ENCODE measurements at regions not wholly inside any gene's neighbourhood (a gene's known extent, or its start where the extent isn't known, plus 50 kb on each side); places are given as distances from the start of the nearest gene placed in this dataset.
"Not testable (repeated sequence)": the region's sequence is repeated elsewhere in the genome, so short reads cannot be mapped to it uniquely, and the experiment has no call there.

DNA sequence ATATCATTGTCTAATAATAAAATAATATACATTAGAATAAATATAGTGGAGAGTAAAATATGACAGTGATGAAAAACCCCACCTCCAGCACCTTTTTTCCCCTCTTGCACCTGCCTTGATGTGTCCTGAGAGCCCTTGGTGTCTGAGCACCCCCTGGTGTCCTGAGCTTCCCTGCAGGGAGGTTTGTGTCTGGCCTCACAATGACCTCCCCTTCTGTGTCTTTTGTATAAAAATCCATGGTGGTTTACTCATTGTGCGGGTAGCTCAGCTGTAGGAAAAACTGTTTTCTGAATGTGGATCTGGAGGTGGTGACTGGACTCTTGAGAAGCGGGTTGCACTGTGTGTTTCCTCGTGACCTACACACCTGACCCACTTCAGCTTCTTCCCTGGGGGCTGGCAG is 636.9 kb downstream of the TMEM121 start:
- DNase-seq (ENCODE audit: low read depth), result no peak
- H3K4me3 ChIP-seq (ENCODE audit: control insufficient read depth, low read depth, low read length), result no peak overlapping the region
- TF ChIP-seq, protein P1, sequence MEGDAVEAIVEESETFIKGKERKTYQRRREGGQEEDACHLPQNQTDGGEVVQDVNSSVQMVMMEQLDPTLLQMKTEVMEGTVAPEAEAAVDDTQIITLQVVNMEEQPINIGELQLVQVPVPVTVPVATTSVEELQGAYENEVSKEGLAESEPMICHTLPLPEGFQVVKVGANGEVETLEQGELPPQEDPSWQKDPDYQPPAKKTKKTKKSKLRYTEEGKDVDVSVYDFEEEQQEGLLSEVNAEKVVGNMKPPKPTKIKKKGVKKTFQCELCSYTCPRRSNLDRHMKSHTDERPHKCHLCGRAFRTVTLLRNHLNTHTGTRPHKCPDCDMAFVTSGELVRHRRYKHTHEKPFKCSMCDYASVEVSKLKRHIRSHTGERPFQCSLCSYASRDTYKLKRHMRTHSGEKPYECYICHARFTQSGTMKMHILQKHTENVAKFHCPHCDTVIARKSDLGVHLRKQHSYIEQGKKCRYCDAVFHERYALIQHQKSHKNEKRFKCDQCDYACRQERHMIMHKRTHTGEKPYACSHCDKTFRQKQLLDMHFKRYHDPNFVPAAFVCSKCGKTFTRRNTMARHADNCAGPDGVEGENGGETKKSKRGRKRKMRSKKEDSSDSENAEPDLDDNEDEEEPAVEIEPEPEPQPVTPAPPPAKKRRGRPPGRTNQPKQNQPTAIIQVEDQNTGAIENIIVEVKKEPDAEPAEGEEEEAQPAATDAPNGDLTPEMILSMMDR (IDR thresholded peaks at IDR 0.05; ENCODE audit: control insufficient read depth, insufficient read depth, low read depth, low read length, missing control alignments), result no peak

DNA sequence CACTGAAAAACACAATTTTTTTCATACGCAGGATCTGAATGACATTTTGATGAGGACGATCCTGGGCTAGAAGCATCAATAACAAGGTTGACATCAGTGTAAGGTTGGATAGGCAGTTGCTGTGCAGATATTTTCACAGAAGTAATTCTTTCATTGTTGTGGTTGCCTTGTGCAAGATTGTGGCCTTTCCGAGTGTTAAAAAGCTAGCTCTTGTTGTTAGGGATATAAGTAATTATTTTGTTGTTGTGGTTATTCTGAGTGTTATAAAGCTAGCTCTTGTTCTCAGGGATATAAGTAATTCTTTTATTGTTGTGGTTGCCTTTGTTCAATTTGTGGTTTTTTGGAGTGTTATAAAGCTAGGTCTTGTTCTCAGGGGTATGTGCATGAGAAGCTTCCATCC is 637.4 kb downstream of the TMEM121 start:
- not testable (repeated sequence) for H3K4me3 ChIP-seq (ENCODE audit: control insufficient read depth, low read depth, low read length); DNase-seq (ENCODE audit: low read depth)

DNA sequence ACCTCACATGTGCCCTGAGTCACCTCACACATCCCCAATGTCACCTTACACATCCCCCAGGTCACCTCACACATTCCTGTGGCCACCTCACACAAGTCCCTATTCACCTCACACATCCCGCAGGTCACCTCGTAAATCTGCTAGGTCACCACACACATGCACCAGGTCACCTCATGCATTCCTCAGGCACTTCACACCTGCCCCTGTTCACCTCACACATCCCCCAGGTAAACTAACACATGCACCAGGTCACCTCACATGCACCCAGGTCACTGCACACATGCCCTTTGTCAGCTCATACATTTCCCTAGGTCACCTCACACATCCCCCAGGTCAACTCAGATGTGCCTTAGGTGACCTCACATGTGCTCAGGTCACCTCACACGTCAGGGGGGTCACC is 639.8 kb downstream of the TMEM121 start:
- H3K4me3 ChIP-seq (ENCODE audit: control insufficient read depth, low read depth, low read length), result no peak overlapping the region
- TF ChIP-seq, protein P1 (IDR thresholded peaks at IDR 0.05; ENCODE audit: control insufficient read depth, insufficient read depth, low read depth, low read length, missing control alignments), result no peak
- DNase-seq (ENCODE audit: low read depth), result no peak

DNA sequence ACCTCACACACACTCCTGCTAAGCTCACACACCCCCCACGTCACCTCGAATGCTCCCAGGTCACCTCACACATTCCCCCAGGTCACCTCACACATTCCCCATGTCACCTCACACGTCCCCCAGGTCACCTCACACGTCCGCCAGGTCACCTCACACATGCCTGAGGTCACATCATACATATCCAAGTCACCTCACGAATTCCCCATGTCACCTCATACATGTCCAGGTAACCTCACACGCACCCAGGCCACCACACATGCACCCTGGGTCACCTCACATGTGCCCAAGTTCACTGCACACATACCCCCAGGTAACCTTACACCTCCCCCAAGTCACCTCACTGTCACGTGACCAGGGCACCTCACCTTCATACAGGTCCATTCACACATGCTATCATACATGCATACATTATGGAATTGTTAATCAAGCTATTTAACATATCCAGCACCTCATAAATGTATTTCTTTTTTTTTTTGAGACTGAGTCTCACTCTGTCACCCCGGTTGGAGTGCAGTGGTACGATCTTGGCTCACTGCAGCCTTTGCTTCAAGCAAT is 640.3 kb downstream of the TMEM121 start:
- TF ChIP-seq, protein P1 (IDR thresholded peaks at IDR 0.05; ENCODE audit: control insufficient read depth, insufficient read depth, low read depth, low read length, missing control alignments), result no peak
- H3K4me3 ChIP-seq (ENCODE audit: control insufficient read depth, low read depth, low read length), result no peak overlapping the region
- no peak for DNase-seq (ENCODE audit: low read depth)

DNA sequence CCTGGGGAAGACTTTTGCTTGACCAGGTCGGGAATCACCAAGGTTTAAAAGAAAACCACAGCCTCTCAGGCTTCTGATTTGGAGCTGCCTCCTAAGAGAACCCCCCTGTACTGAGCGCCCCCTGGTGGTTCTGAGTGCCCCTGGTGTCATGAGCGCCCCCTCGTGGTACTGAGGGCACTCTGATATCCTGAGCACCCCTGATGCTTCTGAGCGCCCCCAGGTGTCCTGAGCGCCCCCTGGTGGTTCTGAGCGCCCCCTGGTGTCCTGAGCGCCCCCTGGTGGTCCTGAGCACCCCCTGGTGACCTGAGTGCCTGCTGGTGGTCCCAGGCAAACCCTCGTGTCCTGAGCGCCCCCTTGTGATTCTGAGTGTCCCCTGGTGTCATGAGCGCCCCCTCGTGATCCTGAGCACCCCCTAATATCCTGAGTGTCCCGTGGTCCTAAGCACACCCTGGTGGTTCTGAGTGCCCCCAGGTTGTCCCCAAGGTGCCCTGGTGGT is 643.8 kb downstream of the TMEM121 start:
- not testable (repeated sequence) for DNase-seq (ENCODE audit: low read depth); H3K4me3 ChIP-seq (ENCODE audit: control insufficient read depth, low read depth, low read length)

DNA sequence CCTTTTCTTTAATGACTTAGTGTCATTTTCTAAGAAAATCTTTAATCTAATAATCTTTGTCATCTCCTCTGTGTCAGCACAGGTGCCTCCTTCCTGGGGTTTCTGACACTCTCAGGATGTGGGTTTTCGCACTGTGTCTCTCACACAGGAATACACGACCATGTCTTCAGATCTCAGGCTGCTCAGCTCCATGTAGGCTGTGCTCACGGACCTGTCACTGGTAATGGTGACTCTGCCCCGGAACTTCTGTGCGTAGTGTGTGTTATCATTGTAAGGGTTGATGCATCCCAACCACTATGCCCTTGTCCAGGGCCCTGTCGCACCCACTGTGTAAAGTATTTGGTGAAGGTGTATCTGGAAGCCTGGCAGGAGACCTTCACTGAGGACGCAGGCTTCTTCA is 647.8 kb downstream of the TMEM121 start:
- no peak overlapping the region for H3K4me3 ChIP-seq (ENCODE audit: control insufficient read depth, low read depth, low read length)
- no peak for DNase-seq (ENCODE audit: low read depth)
- TF ChIP-seq, protein P1 (IDR thresholded peaks at IDR 0.05; ENCODE audit: control insufficient read depth, insufficient read depth, low read depth, low read length, missing control alignments), result no peak

DNA sequence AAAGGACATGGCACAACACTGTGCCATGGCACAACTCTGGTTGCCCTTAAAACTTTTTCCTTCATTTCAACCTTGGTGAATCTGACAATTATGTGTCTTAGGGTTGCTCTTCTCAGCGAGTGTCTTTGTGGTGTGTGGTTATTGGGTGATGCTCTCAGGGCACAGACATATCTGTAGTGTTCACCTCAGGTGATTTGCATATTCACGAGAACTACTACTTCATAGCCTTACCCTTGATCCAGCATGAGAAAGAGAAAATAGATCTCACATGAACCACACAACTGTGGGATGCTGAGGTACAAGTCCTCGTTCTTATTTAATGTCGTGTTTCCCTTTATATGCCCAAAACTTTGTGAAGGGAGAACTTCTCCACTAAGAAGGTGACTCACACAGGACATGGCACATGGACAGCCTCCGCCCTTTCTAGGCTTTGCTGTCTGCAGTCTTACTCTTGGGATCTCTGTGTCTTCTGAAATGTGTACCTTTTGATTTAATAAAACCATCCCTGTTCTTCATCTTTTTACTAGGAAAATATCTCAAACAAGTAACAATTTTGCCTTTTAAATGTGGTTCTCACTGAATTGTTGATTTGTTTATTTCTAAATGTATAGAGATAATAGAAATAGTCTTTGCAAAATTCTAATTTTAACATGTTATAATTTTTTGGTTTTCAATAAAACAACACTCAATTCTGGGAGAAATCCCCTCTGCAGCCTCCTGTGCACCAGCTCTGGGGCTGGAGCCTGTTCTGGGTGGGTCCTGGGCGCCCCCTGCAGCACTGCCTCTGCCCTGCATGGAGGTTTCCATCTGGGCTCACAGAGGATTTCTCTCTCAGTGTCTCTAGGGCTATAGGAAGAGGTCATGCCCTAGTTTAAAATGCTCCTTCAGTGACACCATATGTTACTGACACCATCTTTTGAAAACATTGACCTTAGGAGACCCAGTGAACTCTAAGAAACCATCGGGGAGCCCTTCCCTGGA is 651.2 kb downstream of the TMEM121 start:
- H3K4me3 ChIP-seq (ENCODE audit: control insufficient read depth, low read depth, low read length); DNase-seq (ENCODE audit: low read depth): not testable (repeated sequence)

DNA sequence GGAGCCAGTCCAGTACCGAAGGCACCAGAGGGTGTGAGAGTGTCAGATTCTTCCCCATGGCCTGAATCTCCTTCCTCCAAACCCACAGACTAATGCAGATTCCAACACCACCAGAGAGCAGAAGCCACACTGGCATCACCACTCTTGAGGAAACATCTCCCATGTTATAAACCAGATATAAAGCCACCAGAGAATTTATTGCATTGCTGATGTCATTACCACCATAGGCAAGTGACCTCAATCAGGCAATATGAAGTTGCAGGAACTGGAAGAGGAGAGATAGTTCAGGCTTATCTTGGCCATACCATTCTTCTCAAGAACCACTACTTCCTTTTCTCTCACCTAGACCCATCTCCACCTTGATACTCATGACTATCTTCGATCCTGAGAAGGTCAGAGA is 653.4 kb downstream of the TMEM121 start:
- H3K4me3 ChIP-seq (ENCODE audit: control insufficient read depth, low read depth, low read length), result no peak overlapping the region
- DNase-seq (ENCODE audit: low read depth), result no peak
- TF ChIP-seq, protein P1 (IDR thresholded peaks at IDR 0.05; ENCODE audit: control insufficient read depth, insufficient read depth, low read depth, low read length, missing control alignments), result no peak

DNA sequence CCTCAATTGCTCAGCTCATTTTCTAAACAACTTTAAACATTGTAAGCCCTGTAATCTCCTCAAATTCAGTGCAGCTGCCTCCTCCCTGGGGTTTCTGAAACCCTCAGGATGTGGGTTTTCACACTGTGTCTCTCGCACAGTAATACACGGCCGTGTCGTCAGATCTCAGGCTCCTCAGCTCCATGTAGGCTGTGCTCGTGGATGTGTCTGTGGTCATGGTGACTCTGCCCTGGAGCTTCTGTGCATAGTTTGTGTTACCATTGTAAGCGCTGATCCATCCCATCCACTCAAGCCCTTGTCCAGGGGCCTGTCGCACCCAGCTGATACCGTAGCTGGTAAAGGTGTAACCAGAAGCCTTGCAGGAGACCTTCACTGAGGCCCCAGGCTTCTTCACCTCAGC is 658.4 kb downstream of the TMEM121 start:
- H3K4me3 ChIP-seq (ENCODE audit: control insufficient read depth, low read depth, low read length), result not testable (repeated sequence)

DNA sequence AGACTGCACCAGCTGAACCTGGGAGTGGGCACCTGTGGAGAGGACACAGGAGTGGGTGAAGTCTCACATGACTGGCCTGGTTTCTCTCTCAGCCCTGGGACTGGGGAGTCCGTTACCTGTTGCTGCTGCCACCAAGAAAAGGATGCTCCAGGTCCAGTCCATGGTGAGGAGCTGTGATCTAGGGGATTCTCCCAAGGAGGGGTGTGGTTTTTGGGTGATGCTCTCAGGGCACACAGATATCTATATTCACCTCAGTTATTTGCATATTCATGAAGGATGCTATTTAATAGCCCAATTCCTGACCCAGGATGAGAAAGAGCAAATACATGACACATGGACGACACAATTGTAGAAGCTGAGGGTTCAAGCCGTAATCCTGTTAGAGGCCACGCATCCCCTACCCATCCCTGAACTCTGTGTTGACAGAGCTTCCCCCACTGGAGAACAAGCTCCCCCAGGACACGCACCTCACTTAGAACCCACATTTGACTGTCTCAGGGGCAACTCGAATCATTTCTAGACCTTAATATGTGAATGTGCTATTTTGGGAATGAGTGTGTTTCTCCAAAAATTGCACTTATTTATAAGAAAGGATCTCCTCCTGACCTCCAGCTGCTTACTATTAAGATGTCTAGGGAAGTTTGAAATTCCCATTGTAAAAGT is 658.9 kb downstream of the TMEM121 start:
- not testable (repeated sequence) for H3K4me3 ChIP-seq (ENCODE audit: control insufficient read depth, low read depth, low read length); DNase-seq (ENCODE audit: low read depth)

More for the DNA sequence above, 658.4 kb downstream of the TMEM121 start:
- not testable (repeated sequence) for DNase-seq (ENCODE audit: low read depth)
